Mucosa of stomach (tissue), 1 donor: ENCODE measurements at regions not wholly inside any gene's neighbourhood (a gene's known extent, or its start where the extent isn't known, plus 50 kb on each side); places are given as distances from the start of the nearest gene placed in this dataset.

Experiments
- H3K27me3 ChIP-seq: one replicate; pipeline ENCODE4 v1.7.0; 2013; ENCODE audit warnings: mild to moderate bottlenecking, low read length; ENCODE audit not compliant: control insufficient read depth, insufficient read depth
- H3K36me3 ChIP-seq: one replicate; pipeline ENCODE4 v1.7.0; 2013; ENCODE audit warnings: low read length; ENCODE audit not compliant: control insufficient read depth, insufficient read depth
- H3K4me1 ChIP-seq: one replicate; pipeline ENCODE4 v1.7.0; 2013; ENCODE audit warnings: mild to moderate bottlenecking, low read length; ENCODE audit not compliant: control insufficient read depth, insufficient read depth
- H3K4me3 ChIP-seq: one replicate; pipeline ENCODE4 v1.7.0; 2013; ENCODE audit warnings: low read length
- H3K9ac ChIP-seq: one replicate; pipeline ENCODE4 v1.7.0; 2013; ENCODE audit warnings: mild to moderate bottlenecking, low read length, moderate library complexity
- H3K9me3 ChIP-seq: one replicate; pipeline ENCODE4 v1.7.0; 2013; ENCODE audit warnings: mild to moderate bottlenecking, low read length, moderate library complexity; ENCODE audit not compliant: control insufficient read depth
- donor health status: Pancreatic carcinoma.

- H3K27me3 ChIP-seq = no peaks in the 10 kb centered on the region
- H3K36me3 ChIP-seq = no peaks in the 10 kb centered on the region
- H3K4me3 ChIP-seq = no peak overlapping the region
- H3K4me1 ChIP-seq = peaks cover 43% of the 10 kb centered on the region
- no peak overlapping the region for H3K9ac ChIP-seq
- no peaks in the 10 kb centered on the region for H3K9me3 ChIP-seq
Observed at GRCh38 chr12:68453876-68454275, 121.7 kb upstream of the MDM1 start.

DNA sequence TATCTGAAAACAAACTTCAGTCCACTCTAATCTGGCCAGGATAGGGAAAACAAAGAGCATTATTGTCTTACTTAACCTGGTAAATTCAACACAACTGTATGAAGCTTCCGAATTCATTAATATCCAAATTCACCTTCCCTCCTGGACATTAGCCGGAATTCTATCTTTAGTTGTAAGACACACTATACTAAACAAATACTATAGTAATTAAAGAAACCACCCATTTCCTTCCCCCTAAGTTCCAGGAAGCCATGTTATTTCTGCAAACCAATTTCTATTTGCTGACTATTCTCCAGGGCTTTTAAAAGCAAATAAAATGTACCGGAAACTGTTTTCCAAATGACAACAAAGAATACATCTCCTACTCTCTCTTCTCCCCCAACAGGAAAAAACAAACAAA is 122.7 kb upstream of the MDM1 start:
- H3K27me3 ChIP-seq = no peaks in the 10 kb centered on the region
- no peak overlapping the region for H3K9ac ChIP-seq
- no peaks in the 10 kb centered on the region for H3K9me3 ChIP-seq
- peaks cover 43% of the 10 kb centered on the region for H3K4me1 ChIP-seq
- H3K36me3 ChIP-seq = no peaks in the 10 kb centered on the region
- no peak overlapping the region for H3K4me3 ChIP-seq

DNA sequence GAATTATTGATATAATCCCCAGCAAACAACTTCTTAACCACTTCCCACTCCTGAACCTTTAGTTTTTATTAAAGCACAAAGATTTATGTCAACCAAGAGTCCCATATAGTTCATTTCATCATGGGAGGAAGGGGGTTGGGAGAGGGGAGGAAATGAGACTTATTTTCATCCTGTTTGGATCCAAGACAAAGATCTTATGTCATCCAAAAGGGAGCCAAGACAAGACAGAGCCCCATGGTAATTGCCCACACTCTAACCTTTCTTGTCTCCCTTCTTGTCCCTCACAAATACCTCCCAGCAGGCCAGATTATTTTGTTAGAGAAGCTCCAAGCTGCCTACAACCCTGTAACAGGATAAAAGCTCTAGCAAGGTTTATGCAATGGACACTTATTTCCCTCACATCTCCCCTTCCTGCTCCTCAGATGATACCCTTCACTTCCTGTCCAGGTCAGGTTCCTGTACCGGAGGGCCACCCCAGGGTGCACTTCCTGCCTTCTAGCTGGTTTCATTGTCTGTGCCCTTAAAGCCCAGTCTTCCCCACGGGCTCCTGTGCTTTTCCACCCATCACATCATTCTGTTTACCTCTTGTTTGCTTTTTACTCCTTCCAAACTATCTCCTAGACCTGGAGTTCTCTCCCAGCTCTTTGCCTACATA is 123.7 kb upstream of the MDM1 start:
- peaks cover 43% of the 10 kb centered on the region for H3K4me1 ChIP-seq

DNA sequence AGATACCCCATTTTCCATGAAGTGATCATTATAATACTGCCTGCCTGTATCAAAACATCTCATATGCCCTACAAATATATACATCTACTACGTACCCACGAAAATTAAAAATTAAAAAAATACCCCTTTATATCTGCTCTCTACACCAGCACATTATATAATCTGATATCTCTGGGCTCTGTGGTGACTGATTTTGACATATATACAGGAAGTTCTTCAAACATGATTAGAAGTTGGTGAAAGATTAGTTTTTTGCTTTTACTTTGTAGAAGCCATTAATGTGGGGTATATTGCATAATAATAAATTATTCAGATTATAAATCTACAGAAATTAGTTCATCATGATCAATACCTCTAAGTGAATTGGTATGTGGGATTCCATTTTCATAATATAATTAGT is 126.7 kb upstream of the MDM1 start:
- no peaks in the 10 kb centered on the region for H3K9me3 ChIP-seq
- no peaks in the 10 kb centered on the region for H3K27me3 ChIP-seq
- no peak overlapping the region for H3K9ac ChIP-seq
- H3K36me3 ChIP-seq = no peaks in the 10 kb centered on the region
- H3K4me1 ChIP-seq = peaks cover 24% of the 10 kb centered on the region
- H3K4me3 ChIP-seq = no peak overlapping the region

More for the DNA sequence above, 123.7 kb upstream of the MDM1 start:
- no peaks in the 10 kb centered on the region for H3K27me3 ChIP-seq
- H3K9ac ChIP-seq = no peak overlapping the region
- no peaks in the 10 kb centered on the region for H3K9me3 ChIP-seq
- H3K36me3 ChIP-seq = no peaks in the 10 kb centered on the region
- H3K4me3 ChIP-seq = no peak overlapping the region

DNA sequence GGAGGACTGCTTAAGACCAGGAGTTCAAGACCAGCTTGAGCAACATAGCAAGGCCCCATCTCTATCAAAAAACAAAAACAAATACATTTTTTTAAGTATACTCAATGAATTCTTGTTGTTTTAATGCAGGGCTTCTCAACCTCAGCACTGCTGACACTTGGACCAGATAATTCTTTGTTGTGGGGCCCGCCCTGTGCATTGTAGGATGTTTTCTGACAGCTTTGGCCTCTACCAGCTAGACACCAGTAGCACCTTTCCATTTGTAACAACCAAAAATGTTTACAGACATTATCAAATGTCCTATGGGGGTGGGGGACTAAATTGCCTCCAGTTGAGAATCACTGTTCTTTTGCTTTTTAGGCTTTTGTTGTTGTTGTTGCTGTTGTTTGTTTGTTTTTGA is 128.1 kb upstream of the MDM1 start:
- Histone ChIP-seq H3K9me3 (no peaks in the 10 kb centered on the region), H3K4me1 (peaks cover 11% of the 10 kb centered on the region), H3K9ac (no peak overlapping the region), H3K4me3 (no peak overlapping the region), H3K36me3 (no peaks in the 10 kb centered on the region), H3K27me3 (no peaks in the 10 kb centered on the region)

GRCh38 chr12:68461645-68462044 is 129.5 kb upstream of the MDM1 start:
- Histone ChIP-seq H3K9ac (no peak overlapping the region), H3K9me3 (no peaks in the 10 kb centered on the region), H3K4me1 (no peaks in the 10 kb centered on the region), H3K27me3 (no peaks in the 10 kb centered on the region), H3K36me3 (no peaks in the 10 kb centered on the region), H3K4me3 (no peak overlapping the region)

DNA sequence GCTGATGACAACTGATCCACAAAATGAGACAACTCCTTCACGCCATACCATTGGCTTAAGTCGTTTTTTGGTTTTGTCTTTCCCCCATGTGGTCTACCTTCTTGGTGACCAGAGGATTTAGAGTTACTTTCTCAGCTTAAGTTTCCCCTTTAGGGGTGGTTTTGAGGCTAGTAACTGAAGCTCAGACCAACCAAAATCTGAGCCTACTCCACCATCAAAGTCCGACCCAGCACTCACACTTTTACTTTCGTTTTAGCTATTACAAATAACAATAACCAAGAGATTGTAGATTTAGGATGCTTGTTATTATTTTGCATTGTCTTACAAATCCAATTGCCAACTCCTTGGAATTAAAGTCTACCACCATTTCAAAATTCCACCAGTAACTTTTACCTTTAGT is 130.6 kb upstream of the MDM1 start:
- H3K36me3 ChIP-seq = no peaks in the 10 kb centered on the region
- H3K4me3 ChIP-seq = no peak overlapping the region
- H3K9ac ChIP-seq = no peak overlapping the region
- H3K9me3 ChIP-seq = no peaks in the 10 kb centered on the region
- H3K27me3 ChIP-seq = no peaks in the 10 kb centered on the region
- no peaks in the 10 kb centered on the region for H3K4me1 ChIP-seq

GRCh38 chr12:68465227-68465626 is 133.1 kb upstream of the MDM1 start:
- H3K4me1 ChIP-seq = no peaks in the 10 kb centered on the region
- no peak overlapping the region for H3K9ac ChIP-seq

DNA sequence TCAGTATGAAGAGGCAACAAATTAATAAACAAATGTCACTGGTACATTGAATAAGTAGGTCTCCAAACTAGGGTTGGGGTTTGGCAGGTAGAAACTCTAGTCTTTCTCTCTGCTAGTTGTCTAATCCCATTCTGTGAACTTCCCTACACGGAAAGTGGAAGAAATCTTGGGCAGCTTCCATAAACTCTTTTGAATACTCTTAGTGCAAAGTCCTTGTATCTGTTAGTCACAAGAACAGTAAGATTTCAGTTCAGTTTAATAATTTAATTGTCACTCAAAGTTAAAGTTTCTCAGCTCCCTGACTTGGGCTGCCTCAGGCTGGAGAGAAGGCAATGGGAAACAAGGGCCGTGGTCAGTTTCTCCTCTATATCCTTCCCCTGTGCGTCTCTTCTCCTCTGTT is 135.4 kb upstream of the MDM1 start:
- Histone ChIP-seq H3K9ac (no peak overlapping the region), H3K9me3 (no peaks in the 10 kb centered on the region), H3K36me3 (no peaks in the 10 kb centered on the region), H3K4me1 (no peaks in the 10 kb centered on the region), H3K27me3 (no peaks in the 10 kb centered on the region), H3K4me3 (no peak overlapping the region)

More at GRCh38 chr12:68465227-68465626, 133.1 kb upstream of the MDM1 start:
- H3K27me3 ChIP-seq = no peaks in the 10 kb centered on the region
- H3K4me3 ChIP-seq = no peak overlapping the region
- H3K9me3 ChIP-seq = no peaks in the 10 kb centered on the region
- no peaks in the 10 kb centered on the region for H3K36me3 ChIP-seq

DNA sequence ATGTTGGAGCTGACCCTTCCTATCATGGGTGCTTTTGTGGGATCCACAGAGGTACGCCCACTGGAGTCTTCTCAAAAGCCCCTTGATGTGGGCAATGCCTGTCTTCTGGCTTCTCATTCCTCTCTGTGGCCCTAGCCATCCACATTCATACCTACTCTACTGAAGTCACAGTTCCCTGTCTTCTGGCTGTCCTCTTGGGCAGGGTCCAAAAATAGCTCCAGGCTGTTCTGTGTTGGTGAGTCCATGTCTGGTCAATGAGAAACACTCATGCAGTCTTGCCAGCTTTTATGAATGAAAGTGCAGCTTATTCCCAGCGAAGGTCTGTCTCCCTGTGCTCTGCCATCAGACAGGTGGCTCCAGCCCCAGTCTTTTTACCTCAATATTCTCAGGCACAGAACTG is 135.9 kb upstream of the MDM1 start:
- Histone ChIP-seq H3K9me3 (no peaks in the 10 kb centered on the region), H3K4me3 (no peak overlapping the region), H3K27me3 (no peaks in the 10 kb centered on the region), H3K9ac (no peak overlapping the region), H3K4me1 (no peaks in the 10 kb centered on the region), H3K36me3 (no peaks in the 10 kb centered on the region)

DNA sequence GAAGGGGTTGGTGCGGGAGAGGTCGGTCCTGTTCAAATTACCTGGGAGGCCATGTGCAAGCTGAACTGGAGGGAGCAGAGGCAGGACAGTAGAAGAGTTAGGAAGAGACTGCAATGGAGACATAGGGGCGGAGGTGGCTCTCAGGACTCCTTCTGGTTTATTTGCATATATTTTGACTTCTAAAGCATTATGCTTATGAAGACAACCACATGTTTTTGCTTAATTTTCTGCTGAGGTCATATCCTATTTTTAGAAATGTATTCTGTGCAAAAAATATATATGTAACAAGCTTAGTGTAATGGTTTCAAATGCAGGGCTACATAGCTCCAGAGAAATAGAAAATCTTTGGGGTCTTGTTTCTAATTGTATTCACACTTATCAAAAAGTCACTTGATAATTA is 137.0 kb upstream of the MDM1 start:
- H3K4me1 ChIP-seq = no peaks in the 10 kb centered on the region
- no peak overlapping the region for H3K9ac ChIP-seq
- no peak overlapping the region for H3K4me3 ChIP-seq
- no peaks in the 10 kb centered on the region for H3K36me3 ChIP-seq
- no peaks in the 10 kb centered on the region for H3K9me3 ChIP-seq
- no peaks in the 10 kb centered on the region for H3K27me3 ChIP-seq

- H3K4me1 ChIP-seq = no peaks in the 10 kb centered on the region
- no peak overlapping the region for H3K4me3 ChIP-seq
- no peaks in the 10 kb centered on the region for H3K36me3 ChIP-seq
- H3K27me3 ChIP-seq = no peaks in the 10 kb centered on the region
- no peaks in the 10 kb centered on the region for H3K9me3 ChIP-seq
- no peak overlapping the region for H3K9ac ChIP-seq
Observed at GRCh38 chr12:68470664-68471328, 138.6 kb upstream of the MDM1 start.
